NCI-H82 treated with DMSO at 0.1 percent for 48 hours (cell line): ENCODE measurements at regions not wholly inside any gene's neighbourhood (a gene's known extent, or its start where the extent isn't known, plus 50 kb on each side); places are given as distances from the start of the nearest gene placed in this dataset.
"Not testable (repeated sequence)": the region's sequence is repeated elsewhere in the genome, so short reads cannot be mapped to it uniquely, and the experiment has no call there.

ENCODE experiments used
- DNase-seq: peaks from one replicate; lab custom pipeline; 2025; ENCODE audit not compliant: unreplicated experiment; lab: John Stamatoyannopoulos, UW

GRCh38 chr6:912871-913835 is 220.2 kb upstream of the EXOC2 start:
- DNase-seq: no peak

- no peak for DNase-seq
Observed at GRCh38 chr6:907928-908327, 215.0 kb upstream of the EXOC2 start.

- no peak for DNase-seq
Observed at GRCh38 chr6:906920-907319, 214.0 kb upstream of the EXOC2 start.

GRCh38 chr6:905556-905955 is 212.6 kb upstream of the EXOC2 start:
- no peak for DNase-seq

- no peak for DNase-seq
Observed at GRCh38 chr6:904994-905393, 212.1 kb upstream of the EXOC2 start.

- DNase-seq: no peak
Observed at GRCh38 chr6:903761-904160, 210.8 kb upstream of the EXOC2 start.

GRCh38 chr6:901696-902460 is 208.9 kb upstream of the EXOC2 start:
- DNase-seq: no peak

GRCh38 chr6:900716-901605 is 208.0 kb upstream of the EXOC2 start:
- no peak for DNase-seq

GRCh38 chr6:897528-898207 is 204.7 kb upstream of the EXOC2 start:
- no peak for DNase-seq

GRCh38 chr6:894274-894673 is 201.3 kb upstream of the EXOC2 start:
- DNase-seq: no peak

GRCh38 chr6:890995-891394 is 198.1 kb upstream of the EXOC2 start:
- DNase-seq: no peak

- no peak for DNase-seq
Observed at GRCh38 chr6:890201-890600, 197.3 kb upstream of the EXOC2 start.

GRCh38 chr6:887583-888235 is 194.8 kb upstream of the EXOC2 start:
- no peak for DNase-seq

GRCh38 chr6:886116-886515 is 193.2 kb upstream of the EXOC2 start:
- not testable (repeated sequence) for DNase-seq

- no peak for DNase-seq
Observed at GRCh38 chr6:885051-885590, 192.2 kb upstream of the EXOC2 start.

- DNase-seq: no peak
Observed at GRCh38 chr6:884570-884969, 191.6 kb upstream of the EXOC2 start.

GRCh38 chr6:882084-882598 is 189.2 kb upstream of the EXOC2 start:
- DNase-seq: no peak

GRCh38 chr6:878179-878578 is 185.2 kb upstream of the EXOC2 start:
- no peak for DNase-seq

- DNase-seq: no peak
Observed at GRCh38 chr6:875012-875411, 182.1 kb upstream of the EXOC2 start.
